ENCODE measurements at regions not wholly inside any gene's neighbourhood (a gene's known extent, or its start where the extent isn't known, plus 50 kb on each side); places are given as distances from the start of the nearest gene placed in this dataset.
A peak's percentile ranks its signal among the peaks of the same experiment; 100 is the strongest.
"Not testable (repeated sequence)": the region's sequence is repeated elsewhere in the genome, so short reads cannot be mapped to it uniquely, and the experiment has no call there.

- no peak for DNase-seq
Observed at GRCh38 chr5:51802551-51803184, 419.4 kb downstream of the ISL1 start.

- DNase-seq: no peak
Observed at GRCh38 chr5:51806677-51807076, 423.4 kb downstream of the ISL1 start.

- DNase-seq: no peak
Observed at GRCh38 chr5:51810592-51810991, 427.3 kb downstream of the ISL1 start.

GRCh38 chr5:51811883-51812471, 428.7 kb downstream of the ISL1 start:
- no peak for DNase-seq

DNA sequence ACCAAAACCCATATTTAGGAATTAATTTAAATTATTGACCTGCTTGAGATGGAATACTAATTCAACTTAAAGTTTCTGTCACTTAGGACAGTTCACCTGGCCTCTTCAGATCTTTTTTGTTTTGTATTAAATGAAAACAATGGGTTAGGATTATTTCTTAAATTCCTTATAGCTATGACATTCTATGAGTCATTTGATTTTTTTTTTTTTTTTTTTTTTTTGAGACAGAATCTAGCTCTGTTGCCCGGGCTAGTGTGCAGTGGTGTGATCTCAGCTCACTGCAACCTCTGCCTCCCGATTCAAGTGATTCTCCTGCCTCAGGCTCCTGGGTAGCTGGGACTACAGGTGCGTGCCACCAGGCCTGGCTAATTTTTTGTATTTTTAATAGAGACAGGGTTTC, 431.6 kb downstream of the ISL1 start:
- DNase-seq: not testable (repeated sequence)

- no peak for DNase-seq
Observed at GRCh38 chr5:51816427-51816826, 433.2 kb downstream of the ISL1 start.

DNA sequence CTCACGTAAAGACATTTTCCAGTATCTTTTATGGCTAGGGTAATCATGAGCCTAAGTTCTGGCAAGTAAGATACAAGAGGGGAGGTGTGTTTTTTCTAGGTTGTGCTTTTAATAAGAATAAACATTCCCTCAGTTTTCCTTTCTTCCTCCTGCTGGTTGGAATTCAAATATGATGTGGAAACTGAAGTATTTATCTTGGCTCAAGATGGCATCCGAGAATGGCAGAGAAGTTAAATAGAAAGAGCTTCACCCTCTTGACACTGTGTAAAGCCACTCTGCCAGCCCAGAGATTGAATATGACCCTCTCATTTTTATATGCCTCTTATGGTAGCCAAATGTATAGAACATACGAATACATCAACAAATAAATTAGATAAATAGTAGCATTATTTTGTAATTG, 438.4 kb downstream of the ISL1 start:
- DNase-seq: no peak

DNA sequence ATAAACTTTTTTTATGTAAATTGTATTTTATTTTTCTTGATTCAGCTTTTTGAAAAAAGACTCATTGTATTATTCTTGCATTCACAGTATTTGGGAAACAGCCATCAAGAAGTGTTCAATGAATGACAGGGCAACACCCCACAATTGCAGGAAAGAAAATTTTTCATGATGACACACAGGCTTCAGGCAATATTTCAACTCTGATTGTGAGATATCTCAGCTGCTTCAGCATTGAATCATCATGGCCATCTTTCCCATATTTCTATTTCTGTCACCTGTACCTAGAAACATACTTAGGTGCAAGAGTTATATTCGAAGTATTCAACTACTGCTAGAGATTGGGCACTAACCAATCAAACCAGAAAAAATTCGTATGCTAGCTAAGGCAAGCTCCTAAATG, 446.0 kb downstream of the ISL1 start:
- no peak for DNase-seq

GRCh38 chr5:51829691-51830090, 446.4 kb downstream of the ISL1 start:
- DNase-seq: peak in 1 of 2 experiments; percentile 14

GRCh38 chr5:51832934-51833470, 449.8 kb downstream of the ISL1 start:
- DNase-seq: no peak

DNA sequence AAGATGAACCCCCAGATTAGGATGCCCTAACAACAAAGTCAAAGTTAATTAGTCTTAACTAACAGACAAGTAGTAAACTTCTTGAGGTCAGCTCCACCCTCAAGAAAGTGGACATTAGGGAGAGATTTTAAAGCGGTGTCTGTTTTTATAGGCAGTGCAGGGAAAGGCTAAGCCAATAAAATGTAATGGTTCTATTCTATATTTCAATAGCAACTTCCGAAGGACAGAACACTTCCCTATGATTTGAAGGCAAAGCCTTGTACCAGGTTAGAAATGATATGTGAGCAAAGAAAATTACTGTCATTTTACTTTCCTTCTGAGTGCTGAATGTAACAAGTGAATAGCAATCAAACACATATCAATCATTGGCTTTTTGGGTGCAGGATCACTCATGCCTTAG, 455.2 kb downstream of the ISL1 start:
- DNase-seq: no peak

GRCh38 chr5:51843893-51844292, 460.6 kb downstream of the ISL1 start:
- no peak for DNase-seq

- DNase-seq: no peak
Observed at GRCh38 chr5:51846015-51846414, 462.8 kb downstream of the ISL1 start.

DNA sequence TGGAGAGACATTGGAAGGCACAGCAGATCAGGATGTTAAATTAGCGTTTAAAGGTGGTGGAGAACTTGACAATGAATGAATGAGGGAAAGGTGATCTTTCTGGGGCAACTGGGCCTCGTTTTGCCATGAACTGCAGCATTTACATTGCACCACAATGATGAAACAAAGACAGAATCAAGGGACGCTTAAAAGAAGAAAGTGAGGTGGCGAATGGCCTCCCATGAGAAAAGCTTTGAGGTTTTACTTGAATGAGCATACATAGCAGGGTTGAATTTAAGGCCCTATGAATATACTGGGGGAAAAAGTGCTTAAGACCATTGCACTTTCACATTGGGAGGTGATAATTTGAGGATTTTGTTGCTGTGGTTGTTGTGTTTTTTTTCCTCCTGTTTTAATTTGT, 476.4 kb downstream of the ISL1 start:
- no peak for DNase-seq

DNA sequence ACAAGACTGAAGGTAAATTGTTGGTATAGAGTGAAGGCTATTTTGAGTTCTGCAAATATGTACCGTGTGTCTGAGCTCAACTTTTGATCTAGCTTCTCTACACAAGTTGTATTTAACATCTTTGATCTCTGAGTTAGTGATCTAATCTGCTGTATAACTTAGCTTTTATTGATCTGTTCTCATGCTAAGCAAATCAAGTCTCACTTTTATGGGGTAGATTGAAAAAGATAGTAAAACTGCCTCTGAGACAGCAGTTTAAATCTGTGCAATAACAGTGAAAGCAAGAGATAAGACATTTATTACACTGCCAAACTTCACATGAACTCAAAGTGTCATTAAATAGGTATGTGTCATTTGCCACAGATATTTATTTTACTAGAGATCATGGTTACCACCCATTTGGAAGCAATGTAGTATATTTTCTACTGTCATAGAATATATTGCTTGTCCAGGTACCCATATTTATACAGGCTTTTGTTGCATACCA, 477.3 kb downstream of the ISL1 start:
- DNase-seq: no peak

DNA sequence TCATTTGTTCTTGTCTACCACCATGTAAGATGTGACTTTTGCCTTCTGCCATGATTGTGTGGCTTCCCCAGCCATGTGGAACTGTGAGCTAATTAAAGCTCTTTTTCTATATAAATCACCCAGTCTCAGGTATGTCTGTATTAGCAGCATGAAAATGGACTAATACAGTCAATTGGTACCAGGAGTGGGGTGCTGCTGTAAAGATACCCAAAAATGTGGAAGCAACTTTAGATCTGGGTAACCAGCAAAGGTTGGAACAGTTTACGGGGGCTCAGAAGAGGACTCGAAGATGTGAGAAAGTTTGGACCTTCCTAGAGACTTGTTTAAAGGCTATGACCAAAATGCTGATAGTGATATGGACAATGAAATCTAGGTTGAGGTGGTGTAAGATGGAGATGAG, 488.9 kb downstream of the ISL1 start:
- DNase-seq: no peak

GRCh38 chr5:51881901-51882300, 498.7 kb downstream of the ISL1 start:
- no peak for DNase-seq

DNA sequence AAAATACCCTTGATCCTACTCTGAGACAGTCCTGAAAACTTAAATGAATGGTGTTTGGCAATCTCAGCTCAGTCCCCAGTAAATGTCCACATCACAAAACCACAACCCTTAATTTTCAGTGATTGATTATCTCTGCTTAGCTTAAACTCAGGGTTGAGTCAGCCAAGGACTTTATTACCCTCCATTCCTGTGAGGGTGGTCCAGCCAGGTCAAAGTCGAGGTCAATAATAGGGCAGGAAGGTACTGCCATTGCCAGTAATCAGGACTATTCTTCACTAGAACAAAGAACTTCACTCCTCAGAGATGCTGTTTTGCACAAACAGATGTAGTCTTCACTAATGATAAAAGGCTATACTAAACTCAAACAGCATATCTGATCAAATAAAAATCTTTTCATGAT, 499.4 kb downstream of the ISL1 start:
- DNase-seq: no peak

GRCh38 chr5:51889703-51890102, 506.5 kb downstream of the ISL1 start:
- DNase-seq: no peak

GRCh38 chr5:51890435-51891116, 507.3 kb downstream of the ISL1 start:
- DNase-seq: no peak

GRCh38 chr5:51892680-51893079, 509.4 kb downstream of the ISL1 start:
- no peak for DNase-seq

GRCh38 chr5:51895834-51896233, 512.6 kb downstream of the ISL1 start:
- no peak for DNase-seq

DNA sequence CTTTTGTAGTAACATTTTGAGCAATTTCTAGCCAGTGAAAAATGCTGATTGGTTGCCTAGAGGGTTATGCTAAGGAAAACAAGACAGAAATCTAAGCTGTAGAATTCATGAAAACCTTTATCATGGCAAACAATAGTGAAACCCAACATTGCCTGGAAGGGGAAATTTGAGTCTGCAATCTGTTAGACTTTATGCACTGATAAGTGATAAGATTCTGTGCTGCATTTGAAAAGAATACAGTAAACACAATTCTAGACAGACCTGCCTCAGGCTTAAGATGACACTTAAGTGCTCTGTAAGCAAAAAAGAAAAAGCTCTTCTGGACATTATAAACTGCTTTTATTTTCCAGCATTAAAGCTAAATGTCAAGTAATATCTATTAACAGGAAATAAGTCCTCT, 519.3 kb downstream of the ISL1 start:
- DNase-seq: no peak

DNA sequence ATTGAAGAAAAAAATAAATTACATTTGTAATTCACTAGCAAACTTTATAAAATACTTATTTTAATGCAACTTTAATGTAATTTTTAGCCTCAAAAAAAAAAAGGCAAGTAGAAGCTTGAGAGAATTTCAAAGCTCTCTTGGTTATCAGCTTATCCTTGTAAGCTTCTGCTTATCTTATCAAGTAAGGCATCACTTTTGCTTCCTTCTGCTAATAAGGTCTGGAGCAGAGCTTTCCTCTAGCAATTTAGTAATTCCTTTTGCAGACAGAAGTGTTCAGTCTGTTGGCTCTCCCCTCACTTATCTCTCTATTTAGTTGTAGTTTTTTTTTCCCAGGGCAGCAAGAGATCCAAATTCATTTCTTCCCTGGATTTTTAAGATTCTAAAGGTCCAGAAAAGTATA, 525.0 kb downstream of the ISL1 start:
- no peak for DNase-seq
